NB4 (cell line): ENCODE measurements at regions not wholly inside any gene's neighbourhood (a gene's known extent, or its start where the extent isn't known, plus 50 kb on each side); places are given as distances from the start of the nearest gene placed in this dataset.

Source experiments
- MYC ChIP-seq: IDR thresholded peaks from 2 replicates; pipeline ENCODE4 v1.6.1; 2011; ENCODE audit warnings: low read depth, low read length
- POLR2A ChIP-seq: IDR thresholded peaks from 2 replicates; pipeline ENCODE4 v1.6.1; 2011; ENCODE audit warnings: mild to moderate bottlenecking; ENCODE audit not compliant: insufficient read length; ENCODE audit errors: extremely low read depth
- TF ChIP-seq, protein P1 (sequence below): IDR thresholded peaks from one replicate; pipeline ENCODE4 v1.5.1; 2012; ENCODE audit warnings: low read depth, low read length

DNA sequence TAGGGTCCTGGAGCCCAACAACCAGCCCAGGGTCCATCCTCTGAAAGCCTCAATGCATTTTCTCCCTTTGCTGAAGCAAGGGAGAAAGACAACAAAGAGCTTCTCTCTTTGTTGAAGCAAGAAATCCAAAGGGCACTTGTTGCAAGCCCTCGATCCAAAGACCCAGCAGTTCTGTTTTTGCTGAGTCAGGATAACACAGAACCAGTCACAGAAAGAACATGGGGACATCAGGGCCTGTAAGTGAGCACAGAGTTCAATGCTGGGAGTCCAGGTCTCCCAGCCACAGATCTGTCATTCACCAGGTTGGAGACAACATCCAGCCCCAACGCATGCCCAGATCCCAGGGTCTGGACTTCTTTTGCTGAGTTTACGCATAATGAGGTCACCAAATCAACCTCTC is 315.8 kb upstream of the KLHL29 start:
- TF ChIP-seq, protein P1, sequence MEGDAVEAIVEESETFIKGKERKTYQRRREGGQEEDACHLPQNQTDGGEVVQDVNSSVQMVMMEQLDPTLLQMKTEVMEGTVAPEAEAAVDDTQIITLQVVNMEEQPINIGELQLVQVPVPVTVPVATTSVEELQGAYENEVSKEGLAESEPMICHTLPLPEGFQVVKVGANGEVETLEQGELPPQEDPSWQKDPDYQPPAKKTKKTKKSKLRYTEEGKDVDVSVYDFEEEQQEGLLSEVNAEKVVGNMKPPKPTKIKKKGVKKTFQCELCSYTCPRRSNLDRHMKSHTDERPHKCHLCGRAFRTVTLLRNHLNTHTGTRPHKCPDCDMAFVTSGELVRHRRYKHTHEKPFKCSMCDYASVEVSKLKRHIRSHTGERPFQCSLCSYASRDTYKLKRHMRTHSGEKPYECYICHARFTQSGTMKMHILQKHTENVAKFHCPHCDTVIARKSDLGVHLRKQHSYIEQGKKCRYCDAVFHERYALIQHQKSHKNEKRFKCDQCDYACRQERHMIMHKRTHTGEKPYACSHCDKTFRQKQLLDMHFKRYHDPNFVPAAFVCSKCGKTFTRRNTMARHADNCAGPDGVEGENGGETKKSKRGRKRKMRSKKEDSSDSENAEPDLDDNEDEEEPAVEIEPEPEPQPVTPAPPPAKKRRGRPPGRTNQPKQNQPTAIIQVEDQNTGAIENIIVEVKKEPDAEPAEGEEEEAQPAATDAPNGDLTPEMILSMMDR = no peak
- TF ChIP-seq POLR2A (no peak), MYC (no peak)
